Inflammatory macrophage treated with lipopolysaccharide for 4 hours (primary cell): ENCODE measurements at regions not wholly inside any gene's neighbourhood (a gene's known extent, or its start where the extent isn't known, plus 50 kb on each side); places are given as distances from the start of the nearest gene placed in this dataset.
A peak's percentile ranks its signal among the peaks of the same experiment; 100 is the strongest.

Source experiments
- DNase-seq: peaks from one replicate; pipeline ENCODE4 v3.0.0-alpha.2; 2020

DNA sequence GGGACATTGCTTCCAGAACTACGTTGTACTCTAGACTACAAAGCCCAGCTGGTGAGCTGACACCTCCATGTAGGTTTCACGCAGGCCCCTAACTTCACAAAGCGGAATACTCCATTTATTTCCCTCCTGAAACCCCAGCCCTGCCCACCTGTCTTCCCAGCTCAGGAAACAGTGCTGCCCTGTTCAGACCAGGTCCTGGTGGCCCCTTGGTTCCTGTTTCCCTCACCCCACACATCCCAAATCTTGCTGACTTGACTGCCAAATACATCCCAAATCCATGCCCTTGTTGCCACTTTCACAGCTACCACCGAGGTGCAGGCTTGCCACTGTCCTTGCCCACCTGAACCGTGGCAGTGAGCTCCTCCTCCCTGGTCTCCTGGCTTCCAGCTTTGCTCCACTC lies 113.1 kb upstream of the PTPN1 start:
- DNase-seq = no peak

DNA sequence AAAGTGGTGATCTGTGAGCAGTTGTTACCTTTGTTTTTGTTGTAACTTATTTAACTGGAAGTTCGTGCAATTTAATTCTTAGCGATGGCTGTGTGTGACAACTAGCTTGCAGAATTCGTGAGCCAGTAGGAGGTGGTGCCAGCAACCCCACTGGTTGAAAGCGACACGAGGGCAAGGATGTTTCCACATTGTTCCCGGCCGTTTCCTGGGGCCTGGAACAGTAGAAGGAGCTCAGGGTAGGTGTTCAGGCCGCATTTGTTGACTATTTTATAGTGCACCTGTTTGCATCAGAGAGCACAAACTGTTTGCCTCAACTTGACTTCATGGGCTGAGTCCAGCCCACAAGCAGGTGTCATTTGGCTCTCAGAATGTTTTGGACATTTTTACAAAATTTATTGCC lies 112.1 kb upstream of the PTPN1 start:
- DNase-seq = no peak

DNA sequence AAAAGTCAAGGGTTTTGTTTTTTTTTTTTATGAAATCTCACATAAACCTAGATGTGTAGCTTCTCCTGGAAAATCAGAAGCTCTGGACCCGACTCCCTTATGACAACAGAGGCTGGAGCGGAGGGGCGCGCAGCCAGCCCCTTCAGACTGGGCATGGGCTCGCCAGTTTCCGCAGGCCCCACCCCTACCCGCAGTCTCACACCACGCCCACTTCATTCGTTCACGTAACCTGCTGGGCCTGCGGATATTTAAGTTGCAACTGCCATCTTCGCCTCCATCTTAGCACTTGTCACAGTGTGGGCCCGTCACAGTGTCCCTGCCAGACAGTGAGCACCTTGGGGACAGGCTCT lies 111.7 kb upstream of the PTPN1 start:
- no peak for DNase-seq

DNA sequence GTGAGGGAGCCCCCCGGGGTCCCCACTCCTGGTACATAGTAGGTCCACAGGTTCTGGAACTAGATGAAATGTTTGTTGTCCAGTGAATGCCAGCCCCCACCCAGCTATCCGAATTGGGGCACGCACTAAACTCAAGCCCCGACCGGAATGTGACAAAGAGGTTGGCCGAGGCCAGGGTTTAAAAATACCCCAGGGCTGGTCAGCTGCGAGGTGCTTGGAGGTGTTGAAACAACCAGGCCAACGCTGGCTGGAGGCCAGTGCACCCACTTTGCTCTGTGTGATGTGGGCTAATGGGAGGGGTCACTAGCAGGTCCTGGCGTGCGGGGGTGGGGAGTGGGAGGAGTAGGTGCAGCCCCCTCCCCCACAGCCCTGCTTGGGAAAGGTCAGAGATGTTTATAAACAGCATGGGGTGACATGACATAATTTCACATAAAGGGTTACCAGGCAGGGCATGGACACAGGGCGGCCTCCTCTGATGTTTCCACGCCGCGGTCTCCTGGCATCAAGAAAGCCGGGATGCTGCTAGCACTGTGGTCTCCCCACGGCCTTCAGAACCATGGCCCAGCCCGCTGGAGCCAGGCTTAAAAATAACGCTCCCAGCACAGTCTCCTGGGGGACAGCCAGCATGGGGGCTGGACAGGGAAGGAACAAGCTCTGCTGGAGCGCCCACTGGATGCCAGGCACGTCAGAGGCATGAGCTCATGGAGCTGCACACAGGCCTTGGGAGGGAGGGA lies 111.2 kb upstream of the PTPN1 start:
- no peak for DNase-seq

DNA sequence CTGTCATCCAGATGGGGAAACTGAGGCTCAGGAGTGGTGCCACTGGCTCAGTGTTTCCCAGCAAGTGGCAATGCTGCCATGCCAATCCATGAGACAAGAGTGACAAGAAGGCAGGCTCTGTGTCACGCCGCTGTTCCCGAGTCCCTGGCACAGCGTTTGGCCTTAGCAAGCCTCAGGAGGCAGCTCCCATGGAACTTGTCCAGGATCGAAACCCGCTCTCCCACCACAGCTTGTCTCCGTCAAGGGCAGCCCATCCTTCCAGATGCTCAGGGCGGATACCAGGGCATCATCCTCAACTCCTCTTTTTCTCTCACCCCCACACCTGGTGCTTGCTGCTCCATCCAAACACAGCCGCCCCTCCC lies 110.6 kb upstream of the PTPN1 start:
- no peak for DNase-seq

DNA sequence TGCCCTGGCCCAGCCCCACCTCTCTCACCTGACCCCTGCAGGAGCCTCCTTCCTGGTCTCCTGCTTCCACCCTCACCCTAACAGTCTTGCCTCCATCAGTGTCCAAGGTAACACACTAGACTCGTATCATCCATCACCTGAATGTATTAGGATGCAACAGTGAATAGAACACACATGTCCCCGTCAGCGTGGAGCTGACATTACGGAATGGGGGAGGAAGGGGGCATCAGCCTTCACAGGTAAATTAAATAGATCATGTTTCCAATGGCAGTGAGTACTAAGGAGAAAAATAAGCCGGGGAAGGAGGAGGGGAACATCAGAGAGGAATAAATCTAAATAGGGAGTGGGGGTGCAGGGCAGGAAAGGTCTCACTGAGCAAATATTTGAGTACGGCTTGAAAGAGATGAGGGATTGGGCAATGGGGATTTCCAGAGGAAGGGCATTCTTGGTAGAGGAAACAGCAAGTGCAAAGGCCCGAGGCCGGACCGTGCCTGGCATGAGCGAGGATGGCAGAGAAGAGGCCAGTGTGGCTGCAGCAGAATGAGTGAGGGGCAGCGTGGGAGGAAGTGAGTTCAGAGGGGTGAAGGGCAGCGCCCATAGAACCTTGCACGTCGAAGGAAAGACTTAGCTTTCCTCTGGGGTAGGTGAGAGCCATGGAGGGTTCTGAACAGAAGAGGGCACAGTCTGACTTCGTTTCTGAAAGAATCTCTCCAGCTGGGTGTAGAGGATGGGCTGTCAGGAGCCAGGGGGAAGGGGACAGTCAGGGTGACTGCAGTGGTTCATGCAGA lies 110.1 kb upstream of the PTPN1 start:
- peak; percentile 76 for DNase-seq

DNA sequence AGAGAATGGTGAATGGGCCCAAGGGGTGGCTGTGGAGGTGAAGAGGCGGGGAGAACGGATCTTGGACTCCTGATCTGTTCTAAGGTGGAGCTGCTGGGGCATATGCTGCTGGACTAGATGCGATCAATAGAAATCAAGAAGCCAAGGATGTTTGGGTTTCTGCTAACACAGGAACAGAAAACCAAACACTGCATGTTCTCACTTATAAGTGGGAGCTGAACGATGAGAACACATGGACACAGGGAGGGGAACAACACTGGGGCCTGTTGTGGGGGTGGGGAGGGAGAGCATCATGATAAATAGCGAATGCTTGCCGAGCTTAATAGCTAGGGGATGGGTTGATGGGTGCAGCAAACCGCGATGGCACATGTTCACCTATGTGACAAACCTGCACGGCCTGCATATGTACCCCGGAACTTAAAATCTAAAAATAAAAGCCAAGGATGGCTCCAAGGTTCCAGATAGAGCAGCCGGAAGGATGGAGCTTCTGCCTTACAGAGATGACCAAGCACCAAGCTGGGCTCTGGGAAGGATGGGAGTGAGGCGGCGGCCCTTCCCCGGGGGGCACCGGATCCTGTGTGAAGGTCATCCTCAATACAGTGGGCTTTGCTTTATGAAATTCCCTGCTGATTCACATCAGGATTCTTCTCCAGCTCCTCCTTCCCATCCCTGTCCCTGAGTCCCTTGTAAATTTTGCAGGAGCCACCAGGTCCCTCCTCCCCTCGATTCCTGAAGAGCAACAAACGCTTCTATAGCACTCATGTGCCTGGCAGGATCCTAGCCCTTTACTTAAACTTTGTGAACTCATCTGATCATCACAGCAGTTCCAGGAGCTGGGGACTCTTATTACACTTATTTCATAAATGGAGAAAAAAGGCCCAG lies 109.2 kb upstream of the PTPN1 start:
- no peak for DNase-seq

DNA sequence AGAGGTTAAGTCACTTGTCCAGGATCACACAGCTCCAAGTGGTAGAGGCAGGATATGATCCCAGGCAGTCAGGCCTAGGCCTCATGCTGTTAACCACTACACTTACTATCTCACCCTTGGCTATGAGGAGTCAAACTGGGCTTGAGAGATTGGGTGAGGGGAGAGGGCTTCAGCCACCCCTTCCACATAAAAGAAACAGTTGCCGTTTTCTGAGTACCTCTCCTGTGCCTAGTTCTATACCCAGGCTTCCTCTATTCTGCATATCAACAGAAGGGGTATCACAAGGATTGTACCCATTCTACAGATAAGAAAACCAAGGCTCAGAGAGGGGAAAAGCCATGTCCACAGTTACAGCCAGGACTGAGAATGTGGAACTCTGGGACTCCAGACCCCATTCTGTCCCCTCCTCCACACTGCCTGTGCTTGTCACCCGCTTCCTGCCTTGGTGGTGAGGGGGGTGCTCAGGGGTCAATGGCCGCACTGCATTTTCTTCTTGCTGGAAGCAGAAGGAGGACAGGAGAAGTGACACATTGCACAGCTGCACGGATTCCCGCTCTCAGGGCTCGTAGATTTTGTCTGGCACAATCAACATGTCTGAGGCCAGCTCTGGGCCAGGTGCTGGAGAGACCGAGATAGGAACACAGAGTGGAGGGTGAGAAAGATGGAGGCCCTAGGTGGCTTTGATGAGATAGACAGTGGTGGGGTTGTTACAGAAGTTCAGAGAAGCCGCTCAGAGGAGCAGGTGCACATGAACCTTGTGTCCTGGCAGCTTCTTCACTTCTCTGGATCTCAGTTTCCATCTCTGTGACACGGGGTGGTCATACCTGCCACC lies 108.4 kb upstream of the PTPN1 start:
- no peak for DNase-seq

DNA sequence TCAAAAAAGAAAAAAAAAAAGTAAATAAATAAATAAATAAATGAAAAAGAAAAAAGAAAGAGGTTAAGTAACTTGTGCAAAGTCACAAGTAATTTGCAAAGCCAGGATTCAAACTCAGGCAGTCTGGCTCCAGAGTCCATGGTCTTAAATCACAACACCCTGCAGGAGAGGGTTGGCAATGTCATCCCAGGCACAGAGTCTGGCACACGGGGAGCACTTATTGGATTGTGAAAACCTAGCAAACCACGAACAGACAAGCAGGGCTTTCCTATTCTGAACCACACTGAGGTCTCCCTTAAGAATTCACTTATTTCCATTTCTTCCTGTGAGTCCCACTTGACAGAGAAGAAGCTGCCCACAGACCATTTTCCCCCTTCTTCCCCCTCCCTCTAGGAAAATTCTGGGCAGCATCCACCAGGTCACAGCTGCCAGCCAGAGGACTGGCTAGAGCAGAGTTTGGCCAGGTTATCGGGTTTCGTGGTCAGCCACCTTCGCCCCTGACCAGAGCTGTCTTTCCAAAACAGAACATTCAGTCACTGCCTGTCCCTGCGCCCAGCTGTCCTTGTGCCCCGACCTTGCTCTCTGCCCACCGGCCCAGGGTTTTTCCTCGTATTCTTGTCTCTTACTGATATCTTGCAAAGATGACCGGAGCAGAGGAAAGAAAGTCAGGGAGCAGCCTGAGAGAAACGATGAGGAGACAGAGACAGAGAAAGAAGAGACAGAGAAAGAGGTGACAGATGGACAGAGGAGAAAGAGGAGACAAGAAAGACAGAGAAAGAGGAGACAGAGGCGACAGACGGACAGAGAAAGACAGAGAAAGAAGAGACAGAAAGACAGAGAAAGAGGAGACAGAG lies 106.4 kb upstream of the PTPN1 start:
- DNase-seq = no peak

DNA sequence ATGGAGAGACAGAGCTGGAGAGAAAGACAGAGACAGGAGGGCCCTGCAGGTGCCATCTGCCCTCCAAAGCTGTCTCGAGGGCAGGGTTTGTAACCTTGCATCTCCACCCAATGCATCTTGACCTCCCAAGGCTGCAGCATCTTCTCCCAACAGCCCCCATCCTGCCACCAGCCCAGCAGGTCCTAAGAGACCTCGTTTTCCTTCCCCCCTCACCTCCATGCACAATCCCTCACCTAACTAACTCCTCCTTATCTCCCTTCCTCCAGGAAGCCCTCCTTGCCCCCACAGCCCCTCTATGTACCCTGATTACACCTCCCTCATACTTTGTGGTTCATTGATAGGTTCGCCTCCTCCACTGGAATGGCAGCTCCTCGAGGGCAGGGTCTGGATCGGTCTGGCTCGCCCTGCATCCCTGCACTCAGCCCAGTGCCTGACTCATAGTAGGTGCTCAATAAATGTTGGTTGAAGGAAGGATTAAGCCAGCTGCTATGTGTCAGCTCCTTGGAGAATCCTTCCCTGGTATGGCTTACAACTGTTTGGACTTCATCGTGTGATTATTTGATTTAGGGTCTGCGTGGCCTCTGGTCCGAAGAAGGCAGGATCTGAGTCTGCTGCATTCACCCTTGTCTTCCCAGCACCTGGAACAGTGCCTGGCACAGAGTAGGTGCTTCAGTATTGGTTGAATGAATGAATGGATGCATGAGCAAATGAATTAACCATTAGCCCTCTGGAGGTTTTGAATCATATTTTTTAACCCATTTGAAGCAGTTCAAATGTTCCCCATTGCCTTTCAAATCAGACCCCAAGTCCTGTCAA lies 105.6 kb upstream of the PTPN1 start:
- no peak for DNase-seq

DNA sequence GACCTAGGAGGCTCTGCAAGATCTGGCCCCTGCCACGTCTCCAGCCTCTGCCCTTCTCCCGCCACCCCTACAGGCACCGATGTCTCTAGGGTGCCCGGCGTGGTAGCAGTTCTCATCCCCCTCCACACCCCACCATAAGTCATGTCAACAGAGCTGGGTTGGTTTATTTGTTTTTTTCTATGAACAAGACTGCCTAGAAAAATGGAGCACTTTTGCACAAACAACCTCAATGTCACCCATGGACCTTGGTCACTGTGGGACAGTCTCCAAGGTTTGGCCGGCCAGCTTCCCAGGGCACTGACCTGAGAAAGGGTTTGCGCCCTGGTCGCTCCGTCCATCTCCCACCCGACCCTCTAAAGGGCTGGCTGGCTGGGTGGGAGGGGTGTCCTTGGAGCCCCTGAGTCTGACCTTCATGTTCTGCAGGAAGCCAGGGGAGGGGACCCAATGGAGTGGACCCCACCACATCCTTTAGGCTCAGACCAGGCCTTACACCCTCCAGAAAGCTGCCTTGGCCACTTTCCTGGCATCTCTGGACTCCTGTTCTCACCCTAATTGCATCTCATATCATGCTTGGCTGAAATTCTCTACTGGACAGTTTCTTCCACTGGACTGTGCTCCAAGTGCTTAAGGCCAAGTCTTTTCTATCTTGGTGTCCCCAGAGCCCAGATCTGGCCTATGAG lies 104.8 kb upstream of the PTPN1 start:
- DNase-seq = no peak

DNA sequence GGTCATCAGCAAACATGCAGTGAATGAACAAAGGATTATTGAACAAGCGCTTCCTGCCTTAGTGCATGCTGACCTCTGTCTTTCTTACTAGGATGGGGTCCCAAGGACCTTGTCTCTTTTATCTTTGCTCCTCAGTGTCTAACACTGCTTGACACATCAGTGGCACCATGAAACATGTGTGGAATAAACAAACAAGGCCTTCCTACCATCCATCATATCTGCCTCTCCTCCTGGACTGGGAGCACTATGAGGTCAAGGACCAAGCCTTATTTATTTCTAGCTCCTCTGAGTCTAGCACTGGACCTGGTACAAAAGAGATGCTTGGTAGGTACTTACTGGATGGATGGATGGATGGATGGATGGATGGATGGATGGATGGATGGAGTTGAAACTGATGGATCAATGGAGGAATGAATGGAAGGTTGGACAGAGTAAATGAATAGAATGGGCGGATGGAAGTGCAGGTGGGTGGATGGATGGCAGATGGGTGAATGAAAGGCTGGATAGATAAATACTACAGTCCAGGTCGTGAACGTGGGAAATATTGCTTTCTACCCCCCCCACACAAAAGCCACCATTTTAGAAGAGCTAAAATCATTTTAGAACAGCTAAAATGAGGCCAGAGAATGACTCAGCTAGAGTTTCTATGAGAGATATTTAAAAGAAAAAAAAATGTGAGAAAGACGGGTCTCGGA lies 104.1 kb upstream of the PTPN1 start:
- no peak for DNase-seq

DNA sequence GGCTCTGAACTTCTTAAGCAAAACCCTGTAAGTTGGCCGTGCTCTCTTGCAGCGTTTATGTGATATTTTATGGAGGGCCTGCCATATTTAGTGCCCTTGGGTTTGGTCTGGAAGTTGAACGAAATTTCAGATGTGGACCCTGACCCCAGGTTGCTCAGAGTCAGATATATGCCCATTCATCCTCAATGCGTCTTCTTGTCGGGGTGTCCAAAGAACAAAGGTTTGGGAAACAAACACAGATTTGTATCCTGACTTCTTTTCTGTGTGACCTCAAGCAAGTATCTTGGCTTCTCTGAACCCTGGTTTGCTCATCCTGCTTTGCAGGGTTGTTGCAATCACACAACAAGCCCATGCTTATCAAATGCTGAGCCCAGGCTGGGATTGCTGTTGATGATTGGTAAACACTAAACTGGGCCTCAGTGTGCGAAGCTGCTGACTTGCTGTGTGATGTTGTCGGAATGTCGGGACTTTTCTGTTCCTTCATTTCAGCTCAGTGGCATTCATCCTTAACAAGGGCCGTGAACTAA lies 103.5 kb upstream of the PTPN1 start:
- DNase-seq = no peak

DNA sequence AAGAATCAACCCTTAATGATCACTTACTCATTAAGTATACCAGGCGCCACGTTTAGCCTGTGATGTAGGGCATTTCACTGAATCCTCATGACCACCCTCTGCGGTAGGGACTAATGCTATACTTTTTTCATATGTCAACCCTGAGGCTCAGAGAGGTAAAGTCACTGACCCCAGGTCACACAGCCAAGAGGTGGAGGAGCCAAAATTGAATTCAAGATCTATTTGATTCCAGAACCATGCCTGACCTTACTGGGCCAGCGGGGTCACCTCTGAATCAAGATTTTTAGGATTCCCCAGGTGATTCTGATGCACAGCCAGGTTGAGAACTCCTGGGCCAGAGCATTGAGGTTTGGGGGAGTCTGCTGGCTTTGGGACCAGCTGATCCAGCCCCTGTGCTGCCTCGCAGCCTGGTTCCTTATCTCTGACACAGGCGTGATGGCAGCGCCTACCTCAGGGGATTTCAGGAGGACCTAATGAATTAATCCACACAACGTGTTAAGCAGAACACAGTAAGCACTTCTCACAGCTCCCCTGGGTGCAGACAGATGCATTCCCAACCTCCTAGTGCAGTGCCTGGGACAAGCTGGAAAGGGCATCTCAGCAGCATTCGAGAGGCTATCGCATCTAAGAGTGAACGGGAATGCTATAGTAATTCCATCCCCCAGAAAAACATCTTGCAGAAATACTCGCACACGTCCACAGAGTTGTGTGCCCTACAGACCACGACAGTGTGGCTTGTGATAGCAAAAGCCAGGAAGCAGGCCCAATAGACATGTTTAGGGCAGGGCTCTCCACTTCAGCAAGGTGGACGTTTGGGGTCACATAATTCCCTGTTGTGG lies 101.4 kb upstream of the PTPN1 start:
- no peak for DNase-seq

DNA sequence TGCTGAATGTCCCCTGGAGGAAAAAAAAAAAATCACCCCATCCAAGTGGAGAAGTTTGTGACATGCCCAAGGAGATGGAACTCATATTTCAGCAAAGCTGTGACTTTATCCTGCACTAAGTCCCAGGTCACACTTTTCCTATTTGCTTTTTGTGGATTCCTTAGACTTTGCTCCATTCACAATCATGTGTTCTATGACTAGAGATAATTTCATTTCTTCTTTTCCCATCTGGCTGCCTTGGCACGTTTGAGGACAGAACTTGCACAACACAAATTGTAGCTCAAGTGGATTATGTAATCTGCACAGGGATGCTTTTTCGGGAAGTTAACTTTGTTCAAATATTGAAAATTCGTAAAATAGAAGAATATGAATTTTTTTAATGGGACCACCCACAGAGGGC lies 100.7 kb upstream of the PTPN1 start:
- DNase-seq = peak; percentile 89

DNA sequence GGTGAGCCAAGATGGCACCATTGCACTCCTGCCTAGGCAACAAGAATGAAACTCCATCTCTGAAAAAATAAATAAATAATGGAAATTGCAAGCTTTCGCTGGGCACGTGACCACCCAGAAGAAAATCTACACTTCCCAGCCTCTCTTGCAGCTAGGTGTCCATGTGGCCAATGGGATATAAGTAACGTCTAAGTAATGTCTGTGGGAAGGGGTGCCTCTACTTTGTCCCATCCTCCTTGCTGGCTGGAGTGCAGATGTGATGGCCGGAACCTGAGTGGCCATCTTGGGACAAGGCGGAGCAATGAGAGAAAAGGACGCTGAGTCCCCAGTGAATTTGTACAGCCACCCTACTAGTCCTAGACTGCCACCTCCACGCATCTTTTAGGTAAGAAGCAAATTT lies 99.8 kb upstream of the PTPN1 start:
- DNase-seq = no peak

DNA sequence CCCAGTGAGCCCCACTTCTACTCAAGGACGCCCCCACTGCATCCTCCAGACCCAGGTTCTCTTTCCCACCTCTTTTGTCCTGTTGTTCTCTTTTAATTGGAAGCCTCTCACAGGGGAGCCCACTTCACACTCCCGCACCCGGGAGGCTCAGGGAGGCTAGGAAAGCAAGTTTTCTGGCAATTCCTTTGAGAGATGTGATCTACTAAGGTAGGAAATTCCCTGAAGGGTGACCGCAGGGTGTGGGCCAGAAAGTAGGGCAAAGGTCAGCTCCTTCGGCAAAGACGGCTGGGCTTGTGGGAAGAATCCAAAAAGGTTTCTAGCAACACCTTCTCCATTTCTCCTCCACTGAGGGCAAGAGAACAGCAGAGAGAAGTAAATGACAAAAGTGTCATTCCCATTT lies 98.1 kb upstream of the PTPN1 start:
- DNase-seq = no peak

DNA sequence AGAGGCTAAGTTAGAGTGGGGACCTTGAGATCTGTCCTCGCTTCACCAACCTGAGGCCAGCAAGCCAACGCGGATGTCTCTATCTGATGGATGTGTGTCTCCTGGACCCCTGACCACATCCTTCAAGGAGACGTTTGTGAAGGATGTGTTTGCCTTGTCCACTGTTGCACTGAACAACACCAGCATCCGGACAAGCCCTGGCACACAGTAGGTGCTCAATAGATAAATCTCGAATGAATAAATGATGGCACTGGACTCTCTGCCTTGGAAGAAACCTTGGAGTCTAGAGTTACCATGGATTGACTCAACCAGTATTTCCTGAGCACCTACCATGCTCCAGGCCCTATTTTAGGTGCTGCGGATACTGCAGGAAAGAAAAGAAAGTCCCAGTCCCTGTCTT lies 97.7 kb upstream of the PTPN1 start:
- no peak for DNase-seq

DNA sequence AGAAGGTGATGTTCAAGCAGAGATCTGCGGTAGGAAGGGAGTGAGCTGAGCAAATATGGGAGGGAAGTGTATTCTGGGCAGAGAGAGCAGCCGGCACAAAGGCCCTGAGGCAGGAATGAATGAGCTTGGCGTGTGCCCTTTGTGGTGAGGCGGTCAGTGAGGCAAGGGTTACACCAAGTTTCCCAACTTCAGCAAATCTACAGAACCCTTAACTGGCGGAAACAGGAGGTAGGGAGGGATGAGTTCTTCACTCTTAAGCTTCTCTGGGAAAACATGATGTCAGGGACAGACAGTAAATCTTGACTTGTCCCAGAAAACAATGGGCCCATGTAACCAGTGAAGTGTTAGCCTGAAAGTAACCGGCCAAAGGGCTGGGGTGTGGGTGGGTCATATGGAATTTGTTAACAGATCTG lies 97.1 kb upstream of the PTPN1 start:
- DNase-seq = peak; percentile 63
